CD4-positive, alpha-beta T cell treated with Interleukin-1 beta for 1 hour (primary cell): ENCODE measurements at regions not wholly inside any gene's neighbourhood (a gene's known extent, or its start where the extent isn't known, plus 50 kb on each side); places are given as distances from the start of the nearest gene placed in this dataset.

Source experiments
- DNase-seq, 2 donors: peaks; one replicate each; pipeline ENCODE4 v3.0.0-alpha.2; 2020 to 2022

DNA sequence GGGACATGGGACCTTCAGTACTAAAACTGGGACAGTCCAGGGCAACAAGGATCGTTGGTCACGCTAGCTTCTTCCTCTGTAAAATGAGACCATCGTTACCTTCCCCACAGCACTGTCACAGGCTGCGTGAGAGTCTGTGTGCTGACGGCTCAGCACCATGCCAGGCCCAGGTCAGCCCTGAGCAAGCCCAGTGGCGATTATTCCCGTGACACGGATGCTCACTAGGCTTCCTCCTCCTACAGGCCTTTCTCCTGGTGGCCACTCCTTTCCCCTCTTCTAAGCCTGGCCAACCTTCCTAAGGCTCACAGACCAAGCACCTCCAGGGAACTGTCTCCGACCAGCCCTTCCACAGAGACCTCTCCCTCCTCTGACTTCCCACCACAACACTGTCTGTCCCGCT, 69.3 kb upstream of the RUNX3 start:
- DNase-seq, result no peak

DNA sequence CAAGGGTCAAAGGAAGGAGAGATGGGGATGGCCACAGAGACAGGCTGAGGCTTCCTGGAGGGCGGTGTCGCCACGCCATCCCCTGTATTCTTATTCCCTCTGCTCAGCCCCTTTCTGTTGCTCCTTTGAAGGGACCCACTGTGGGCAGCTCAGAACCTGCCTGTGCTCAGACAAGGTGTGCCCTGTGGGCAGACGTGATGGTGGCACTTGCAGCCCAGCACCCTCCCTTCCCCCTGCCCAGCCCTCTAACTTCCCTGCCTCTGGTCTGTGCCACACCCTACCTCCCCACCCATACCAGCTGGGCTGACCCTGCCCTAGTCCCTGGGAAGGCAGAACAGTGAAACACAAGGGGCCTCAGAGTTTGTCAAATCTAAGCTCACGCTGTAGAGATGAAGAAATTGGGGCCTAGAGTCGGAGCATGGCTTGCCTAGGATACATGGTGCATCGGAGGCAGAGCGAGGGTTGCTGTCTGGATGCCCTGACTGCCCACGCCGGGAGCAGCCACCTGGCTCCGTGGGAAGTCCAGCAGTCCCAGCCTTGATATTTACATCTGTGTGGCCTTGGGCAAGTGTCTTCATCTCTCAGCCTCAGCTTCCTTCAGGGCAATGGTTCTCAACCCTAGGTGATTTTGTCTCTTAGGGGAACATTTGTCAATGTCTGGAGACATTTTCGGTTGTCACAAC, 68.6 kb upstream of the RUNX3 start:
- DNase-seq, result no peak

DNA sequence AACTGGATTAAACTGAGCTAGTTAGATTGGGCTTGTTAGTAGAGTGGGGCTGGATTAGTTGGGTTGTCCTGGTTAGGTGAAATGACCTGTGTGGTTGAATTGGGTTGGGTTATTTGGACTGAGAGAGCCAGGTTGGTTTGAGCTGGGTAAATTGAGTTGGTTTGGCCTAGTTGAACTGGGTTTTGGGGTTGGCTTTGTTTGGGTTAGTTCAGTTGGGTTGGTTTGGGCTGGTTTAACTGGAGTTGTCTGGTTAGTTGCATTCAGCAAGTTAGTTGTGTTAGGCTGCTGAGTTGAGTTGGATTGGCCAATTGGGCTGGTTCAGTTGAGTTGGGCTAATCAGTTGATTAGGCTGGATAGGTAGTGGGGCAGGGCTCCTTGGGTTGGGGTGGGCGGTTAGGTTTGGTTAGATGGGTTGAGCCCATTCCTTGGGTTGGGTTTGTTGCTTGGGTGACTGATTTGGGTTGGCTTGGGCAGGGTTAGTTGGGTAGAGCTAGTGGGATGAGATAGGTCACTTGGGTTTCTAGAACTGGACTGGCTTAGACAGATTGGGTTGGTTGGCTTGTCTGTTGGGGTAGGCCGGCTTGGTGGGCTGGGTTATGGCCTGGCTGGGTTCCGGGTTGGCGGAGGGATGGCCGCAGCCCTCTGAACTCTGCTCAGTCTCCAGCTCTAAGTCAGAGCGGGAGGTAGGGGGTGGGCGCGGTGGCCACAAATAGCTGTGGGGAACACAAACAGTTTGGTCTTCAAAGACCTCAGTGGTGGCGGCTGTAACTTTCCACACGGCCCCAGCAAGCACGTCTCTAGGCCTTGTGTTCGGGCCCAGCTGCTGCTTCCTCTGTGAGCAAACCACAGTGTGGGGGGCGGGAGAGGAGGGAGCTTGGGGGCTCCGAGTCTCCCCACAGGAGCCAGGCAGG, 67.2 kb upstream of the RUNX3 start:
- peak; percentile 53 for DNase-seq

DNA sequence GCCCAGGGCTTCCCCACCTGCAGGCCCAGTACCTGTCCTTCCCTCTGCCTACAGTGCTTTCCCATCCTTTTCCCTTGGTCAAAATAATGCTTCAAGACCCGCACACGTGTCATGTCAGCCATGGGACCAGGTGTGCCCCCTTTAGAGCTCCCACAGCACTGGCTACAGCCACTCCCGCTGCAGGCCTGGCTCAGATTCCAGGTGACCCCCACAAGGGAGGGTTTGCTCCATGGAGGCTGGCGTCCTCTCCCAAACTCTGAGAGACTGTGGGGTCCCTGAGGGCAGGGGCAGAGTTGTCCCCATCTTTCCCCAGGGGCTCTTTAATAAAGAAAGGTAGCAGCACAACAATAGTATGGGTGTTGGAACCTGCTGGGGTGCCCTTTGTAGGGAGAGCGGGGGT, 66.4 kb upstream of the RUNX3 start:
- DNase-seq, result no peak

DNA sequence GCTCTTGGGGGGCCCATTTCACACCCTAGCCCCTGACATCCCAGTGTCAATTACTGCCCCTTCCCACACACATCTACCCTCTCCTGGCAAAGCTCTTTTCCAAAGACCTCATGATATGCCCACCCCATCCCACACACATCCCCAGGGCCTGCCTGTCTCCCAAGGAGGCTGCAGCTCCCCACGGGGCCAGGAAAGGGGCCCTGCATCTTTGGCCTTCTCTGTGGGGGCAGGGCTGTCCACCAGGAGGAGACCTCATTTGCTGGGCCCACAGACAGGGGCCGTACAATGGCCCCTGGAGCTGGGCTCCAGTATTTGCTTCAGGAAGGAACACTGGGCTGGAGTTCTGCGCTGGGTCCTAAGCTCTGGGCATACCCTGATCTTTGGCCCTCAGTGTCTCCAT, 65.6 kb upstream of the RUNX3 start:
- no peak for DNase-seq

DNA sequence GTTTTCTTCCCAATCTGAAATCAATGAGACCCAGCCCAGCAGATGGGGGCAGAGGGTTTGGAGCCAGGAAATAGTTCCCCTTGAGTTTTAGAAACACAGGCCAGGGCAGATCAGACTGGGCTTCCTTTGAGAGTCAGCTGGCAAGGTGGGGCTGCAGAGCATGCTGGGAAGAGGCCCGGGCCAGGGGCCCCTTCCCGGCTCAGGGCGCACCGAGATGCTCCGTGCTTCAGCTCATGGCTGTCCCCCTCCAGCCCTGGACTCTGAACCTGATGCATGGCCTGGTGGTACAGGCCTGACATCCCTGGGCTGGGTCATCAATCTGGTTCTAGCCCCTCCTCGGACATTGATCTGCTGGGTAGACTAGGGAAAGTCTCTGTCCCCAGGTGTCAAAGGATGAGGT, 65.1 kb upstream of the RUNX3 start:
- no peak for DNase-seq

DNA sequence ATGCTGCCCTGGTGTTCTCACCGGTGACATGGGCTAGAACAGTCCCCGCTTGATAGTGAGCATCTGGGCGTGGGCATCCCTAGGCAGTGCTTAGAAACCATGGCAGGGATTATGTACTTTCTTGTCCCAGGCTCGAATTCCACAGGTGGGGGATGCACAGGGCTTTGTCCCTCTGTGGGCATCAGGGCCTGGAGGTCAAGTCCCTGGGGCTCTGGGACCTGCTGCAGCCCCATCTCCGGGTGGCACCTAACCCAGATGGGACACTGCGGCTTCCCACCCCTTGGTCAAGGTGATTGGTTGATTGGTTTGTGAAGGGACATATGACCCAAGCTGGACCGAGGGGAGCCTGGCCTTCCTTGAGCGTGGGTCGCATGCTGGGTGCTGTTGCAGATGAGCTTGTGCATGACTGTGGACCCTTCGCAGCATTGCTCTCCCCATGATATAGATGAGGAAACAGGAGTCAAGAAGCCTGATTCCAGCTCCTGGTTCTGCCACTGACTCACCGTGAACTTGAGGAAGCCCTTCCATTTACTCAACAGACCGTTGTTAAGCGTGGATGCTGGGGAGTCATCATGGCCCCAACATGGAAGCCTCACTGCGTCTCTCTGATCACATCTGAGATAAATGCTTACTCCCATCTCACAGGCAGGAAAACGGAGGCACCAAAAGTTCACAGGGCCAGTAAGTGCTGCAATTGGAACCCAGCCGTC, 64.0 kb upstream of the RUNX3 start:
- DNase-seq, result no peak

DNA sequence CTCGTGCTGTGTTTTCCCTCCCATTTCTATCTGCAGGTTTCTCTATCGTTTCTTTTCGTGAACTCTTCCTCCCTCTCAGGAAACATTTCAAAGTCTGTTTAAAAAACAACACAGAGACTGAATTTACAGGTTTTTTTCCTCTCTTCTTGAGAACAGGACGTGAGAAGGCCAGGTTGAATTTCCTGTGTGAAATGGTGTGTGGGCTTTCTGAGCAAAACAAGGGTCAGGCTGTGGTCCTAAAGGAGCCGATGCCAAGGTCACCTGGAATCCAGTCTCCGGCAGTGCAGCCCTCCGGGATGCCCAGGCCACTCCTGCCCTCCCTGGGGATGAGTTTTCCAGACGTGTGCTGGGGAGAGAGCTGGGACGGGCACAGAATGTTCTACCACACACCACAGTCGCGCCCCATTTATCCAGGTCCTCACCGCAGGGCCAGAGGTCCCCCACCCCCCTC, 62.7 kb upstream of the RUNX3 start:
- peak in 1 of 2 donors; percentile 43 for DNase-seq

DNA sequence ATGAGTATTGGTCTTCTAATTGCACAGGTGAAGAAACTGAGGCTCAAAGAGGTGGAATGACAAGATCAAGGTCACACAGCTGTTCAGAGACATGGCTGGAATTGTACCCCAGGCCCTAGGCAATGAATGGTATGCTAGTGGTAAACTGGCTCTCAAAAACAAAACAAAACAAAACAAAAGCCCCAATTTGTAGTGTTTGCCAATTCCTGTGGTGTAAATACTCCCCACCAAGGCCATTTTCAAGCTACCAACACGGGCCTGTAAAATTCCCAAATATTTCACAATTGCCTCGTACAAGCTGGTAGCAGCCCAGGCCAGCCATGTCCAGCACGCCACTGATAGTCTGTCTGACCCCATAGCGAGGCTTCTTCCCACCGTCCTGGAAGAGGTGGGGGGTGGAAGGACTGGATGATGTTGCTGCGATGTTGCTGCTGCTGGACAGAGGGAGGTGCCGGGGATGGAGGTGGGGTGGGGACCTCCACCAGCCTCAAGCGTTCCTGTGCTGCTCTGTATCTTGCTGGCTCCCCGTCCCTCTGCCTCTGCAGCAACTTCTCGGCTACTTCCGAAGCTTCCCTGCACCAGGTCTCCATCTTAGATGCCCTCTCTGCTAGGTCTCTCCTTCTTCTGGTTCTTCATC, 62.2 kb upstream of the RUNX3 start:
- DNase-seq, result no peak

DNA sequence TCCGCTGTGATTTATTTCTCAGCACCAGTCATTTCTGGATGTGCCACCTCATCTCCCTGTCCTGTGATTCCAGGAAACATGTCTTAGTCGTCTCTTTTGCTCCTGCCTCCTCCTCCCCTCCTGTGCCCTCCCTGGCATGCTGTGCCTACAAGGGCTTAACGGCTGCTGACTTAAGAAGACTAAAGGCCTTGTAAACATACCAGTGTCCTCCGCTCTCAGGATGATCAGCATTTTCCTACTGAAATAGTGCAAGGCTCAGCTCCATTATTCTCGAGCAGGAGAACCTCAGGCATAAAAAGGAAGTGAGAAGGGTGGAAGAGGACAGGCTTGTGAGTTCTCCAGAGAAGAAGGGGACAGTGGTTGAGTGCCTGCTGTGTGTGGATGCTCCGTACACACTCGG, 61.6 kb upstream of the RUNX3 start:
- DNase-seq, result no peak

DNA sequence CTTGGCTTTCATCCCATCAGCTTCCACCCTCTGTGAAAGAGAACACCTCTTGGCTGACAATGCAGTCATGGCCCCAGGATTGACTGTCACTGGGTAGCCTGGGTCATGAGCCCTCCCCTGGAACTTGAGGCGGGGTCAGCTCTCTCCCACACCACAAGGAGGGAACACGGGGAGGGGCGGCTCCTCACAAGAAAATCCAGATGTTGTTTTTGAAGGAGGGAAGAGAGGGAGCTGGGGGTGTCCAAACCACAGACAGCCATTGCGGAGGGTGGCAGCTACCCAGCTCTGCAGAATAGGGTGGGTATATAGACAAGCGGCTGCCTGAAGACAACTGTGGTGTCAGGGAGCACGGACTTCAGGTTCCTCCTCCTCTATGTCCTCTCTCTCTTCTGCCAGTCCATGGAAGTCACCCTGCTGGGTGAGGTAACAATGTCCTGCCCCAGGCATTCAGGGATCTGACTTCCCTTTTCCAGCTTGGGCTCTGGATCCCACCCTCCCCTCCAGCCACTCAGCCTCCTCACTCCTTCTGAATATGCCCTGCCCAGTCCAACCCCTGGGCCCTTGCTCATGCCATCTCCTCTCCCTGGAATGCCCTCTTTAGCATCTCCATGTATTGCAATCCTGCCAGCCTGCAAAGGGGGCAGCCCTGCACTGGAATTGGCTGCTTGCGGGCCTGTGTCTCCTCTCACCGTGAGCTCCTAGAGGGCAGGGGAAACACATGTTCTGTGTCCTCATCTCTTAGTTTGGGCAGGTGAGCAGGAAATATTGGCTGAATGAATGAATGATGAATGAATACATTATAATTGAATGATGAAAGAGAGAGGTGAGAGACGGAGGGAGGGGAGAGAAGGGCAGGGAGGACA, 60.9 kb upstream of the RUNX3 start:
- DNase-seq, result peak in 1 of 2 donors; percentile 26

DNA sequence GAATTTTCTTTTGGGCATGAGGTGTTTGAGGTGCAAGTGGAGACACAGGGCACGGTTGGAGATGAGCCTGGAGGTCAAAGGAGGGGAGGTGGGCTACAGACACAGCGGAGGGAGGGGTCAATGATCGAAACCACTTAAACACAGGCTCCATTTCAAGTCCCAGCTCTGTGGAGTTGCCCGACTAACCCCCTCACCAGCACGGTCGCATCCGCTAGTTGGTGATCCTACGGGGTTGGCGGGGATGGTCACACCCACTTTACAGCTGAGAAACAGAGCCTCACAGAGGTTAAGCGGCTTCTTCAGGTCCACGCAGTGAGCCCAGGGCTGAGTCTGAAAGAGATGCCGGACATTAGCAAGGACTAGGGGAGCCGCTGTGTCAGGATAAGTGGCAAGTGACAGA, 60.1 kb upstream of the RUNX3 start:
- no peak for DNase-seq

DNA sequence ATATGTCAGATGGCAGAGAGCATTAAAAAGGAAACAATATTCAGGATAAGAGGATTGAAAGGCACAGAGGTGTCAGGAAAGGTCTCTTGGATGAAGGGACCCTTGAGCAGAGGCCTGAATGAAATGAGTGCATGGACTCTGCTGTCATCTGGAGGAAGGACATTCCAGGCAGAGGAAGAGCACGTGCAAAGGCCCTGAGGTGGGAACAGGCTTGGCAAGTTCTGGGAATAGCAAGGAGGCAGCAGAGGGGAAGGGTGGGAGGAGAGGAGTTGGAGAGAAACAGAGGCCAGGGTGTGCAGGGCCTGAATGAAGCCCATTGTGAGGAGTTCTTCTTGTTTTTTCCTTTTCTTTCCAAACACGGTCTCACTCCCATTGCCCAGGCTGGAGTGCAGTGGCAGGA, 59.0 kb upstream of the RUNX3 start:
- DNase-seq, result no peak

DNA sequence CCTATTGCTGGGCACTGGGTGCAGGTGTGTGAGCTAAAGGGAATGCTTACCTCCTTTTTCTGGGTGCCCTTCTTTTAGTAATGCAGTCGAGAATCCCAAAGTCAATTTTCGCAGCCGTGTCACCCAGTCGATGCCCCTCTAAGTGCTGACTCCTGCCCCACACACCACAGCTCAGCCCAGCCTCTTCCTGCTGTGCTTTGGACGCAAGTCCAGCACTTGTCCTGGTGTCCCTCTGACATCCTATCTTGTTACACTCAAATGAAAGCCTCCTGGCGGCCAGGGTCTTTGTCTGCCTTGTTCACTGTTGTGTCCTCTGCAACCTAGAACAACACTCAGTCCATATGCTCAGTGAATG, 58.5 kb upstream of the RUNX3 start:
- no peak for DNase-seq

DNA sequence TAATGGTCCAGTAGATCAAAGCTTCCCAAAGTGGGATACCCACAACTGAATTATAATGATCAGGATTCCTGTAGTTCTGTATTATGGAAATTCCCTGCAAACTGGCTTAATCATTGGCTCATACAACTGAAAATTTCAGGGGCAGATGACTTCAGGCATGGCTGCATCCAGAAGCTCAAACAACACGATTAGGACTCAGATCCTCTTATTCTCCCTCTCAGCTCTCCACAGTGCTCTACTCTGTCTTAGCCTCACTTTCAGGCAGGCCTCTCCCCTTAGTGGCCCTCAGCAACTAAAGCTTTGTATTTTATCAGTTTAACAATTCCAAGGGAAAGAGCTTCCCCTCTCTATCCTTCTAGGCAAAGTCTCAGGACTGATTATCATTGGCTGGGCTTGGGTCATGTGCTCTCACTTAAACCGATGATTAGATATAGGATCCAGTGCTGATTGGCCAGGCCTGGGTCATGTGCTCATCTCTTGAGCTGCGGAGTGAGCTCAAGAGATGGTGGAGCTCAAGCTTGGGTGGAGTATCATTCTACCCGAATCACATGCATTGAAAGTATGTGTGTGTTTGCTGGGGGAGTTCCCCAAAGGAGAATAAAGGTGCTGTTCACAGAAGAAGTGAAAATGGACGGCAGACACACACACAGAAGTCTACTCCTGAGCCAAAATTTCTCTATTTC, 57.9 kb upstream of the RUNX3 start:
- peak in 1 of 2 donors; percentile 34 for DNase-seq

DNA sequence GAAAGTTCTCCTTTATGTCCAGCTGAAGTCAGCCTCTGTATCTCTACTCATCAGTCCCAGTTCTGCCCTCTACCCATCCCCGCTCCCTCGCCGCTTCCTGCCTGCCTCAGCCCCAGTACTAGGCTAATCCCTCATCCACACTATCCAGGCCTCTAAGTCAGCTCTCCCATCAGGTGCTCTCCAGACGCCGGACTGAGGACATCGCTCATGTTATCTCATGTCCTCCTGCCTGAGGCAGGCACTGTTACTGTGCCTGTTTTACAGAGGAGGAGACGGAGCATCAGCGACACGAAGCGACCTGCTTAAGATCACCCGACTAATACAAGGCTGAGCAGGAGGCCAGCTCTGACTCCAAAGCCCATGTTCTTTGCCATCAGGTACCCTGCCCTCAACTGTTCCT, 57.3 kb upstream of the RUNX3 start:
- no peak for DNase-seq

DNA sequence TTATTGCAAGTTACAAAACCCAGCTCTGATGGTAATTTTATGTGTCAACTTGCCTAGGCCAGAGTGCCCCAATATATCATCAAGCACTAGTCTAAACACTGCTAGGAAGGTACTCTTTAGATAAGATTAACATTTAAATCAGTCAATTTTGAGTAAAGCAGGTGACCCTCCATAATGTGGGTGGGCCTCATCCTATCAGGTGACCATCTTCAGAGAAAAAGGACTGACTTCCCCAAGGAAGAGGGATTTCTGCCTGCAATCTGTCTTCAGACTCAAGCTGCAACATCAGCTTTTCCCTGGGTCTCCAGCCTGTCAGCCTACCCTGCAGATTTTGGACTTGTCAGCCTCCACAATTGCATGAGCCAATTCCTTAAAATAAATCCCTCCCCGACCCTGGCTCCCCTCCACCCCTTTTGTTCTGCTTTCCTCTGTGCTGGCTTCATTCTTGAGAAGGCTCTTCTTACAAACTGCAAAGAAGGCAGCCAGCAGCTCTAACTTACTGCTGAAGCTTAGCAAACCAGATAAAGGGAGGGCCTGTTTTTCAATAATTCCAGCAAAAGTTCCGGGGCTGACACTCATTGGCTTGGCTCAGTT, 56.4 kb upstream of the RUNX3 start:
- DNase-seq, result no peak

DNA sequence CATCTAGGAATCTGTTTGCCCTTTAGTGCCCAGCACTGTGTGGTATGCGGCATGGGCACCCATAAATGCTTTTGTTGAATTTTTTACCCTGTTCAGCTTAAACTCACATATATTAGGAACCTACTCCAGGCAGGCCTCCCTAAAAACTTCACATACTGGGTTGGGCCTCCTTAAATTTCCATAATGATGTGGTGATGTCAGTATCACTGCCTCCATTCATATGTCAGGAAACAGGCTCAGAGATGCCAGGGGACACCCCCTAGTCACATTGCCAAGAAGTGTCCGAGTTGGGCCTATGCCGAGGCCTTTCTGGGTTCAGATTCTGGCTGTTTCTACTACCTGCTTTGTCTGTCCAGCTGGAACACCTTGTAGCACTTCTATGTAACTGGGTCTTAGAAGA, 55.7 kb upstream of the RUNX3 start:
- no peak for DNase-seq

DNA sequence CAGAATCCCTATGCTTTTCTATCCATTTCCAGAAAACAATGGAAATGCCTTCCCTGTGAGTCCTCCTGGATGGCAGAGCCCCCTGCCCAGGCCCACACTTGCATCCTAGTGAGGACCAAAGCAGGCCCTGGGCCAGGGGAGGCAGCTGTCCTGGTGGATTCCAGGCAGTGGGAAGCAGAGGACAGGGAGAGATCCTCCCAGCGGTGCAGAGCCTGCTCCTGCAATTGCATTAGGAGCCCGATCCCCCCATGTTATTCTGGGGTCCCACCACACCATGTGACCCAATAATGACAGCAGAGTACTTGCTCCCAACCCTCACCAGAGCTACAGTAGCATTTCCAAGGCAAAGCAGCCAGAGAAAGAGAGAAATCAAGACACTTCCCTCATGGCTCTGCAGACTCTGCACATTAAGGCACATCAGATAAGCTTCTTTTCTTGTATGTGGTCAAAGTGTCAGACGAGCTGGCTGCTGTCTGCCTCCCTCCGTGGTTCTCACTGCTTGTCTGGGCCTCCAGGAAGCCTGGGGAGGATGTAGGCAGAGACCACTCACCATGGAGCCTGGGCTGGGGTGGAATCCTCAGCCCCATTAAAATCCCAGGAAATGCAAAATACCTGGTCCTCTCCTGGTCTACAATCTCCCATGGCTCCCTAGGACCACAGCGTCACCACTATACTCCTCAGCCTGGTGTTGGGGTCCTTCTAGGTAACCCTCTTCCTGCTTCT, 54.9 kb upstream of the RUNX3 start:
- DNase-seq, result peak; percentile 60 to 65

DNA sequence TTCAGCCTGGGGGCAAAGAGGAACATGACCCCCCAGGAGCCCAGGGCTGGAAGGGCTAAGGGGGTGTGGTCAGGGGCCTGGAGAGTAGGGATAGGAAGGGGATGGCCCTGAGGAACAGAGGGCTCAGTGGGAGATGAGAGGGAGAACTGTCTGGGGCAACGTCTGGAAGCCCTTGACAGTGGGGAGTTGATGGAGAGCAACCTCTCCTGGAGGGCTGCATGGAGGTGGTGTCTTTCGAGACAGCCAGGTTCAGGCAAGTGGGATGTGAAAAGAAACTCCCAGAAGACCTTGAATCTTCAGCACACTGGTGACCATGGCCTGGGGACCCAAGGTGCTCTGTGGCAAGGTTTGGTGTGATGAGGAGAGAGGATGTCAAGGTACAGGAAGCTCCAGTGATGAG, 54.2 kb upstream of the RUNX3 start:
- DNase-seq, result no peak
